ENCODE measurements at regions not wholly inside any gene's neighbourhood (a gene's known extent, or its start where the extent isn't known, plus 50 kb on each side); places are given as distances from the start of the nearest gene placed in this dataset.
"Not testable (repeated sequence)": the region's sequence is repeated elsewhere in the genome, so short reads cannot be mapped to it uniquely, and the experiment has no call there.

DNA sequence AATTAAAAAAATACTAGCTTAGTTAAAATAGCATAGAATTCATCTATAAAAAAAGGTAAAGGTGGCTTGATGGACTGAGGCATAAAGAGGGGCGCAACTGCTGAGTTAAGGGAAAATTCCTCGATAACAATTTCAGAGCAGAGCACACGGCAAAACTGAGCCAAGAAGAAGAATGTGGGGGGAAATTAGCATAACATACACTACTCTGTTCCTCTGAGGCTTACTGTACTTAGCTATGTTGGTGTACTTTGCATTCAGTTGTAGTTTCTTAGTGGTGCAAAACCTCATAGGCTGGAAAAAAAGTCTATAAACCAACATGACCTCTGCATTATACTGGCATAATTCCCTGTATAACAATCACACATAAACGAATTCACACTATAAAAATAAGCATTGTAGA, 357.9 kb upstream of the LRRC3B start:
- H3K4me3 ChIP-seq (ENCODE audit: low read length), result no peak overlapping the region
- no peak for TF ChIP-seq CTCF (conservative IDR thresholded peaks at IDR 0.05; ENCODE audit: low read depth, low read length)
- DNase-seq (ENCODE audit: low read depth), result no peak

DNA sequence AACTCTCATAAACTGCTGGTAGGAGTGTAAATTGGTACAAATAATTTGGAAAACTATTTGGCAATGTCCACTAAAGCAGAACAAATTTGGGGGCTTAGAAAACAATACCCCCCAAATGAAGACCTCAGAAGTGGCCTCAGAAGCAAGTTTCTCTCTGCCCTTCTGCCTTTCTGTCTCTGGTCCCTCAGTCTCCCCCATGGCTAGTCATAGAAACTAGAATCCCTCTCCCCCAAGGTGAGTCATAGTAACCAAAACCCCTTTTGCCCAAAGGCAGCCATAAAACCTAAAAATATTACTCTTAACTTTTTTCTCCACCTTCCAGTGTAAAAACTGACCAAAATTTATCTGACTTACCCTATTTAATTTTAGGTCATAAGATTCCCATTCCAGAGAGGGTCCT, 350.7 kb upstream of the LRRC3B start:
- H3K4me3 ChIP-seq (ENCODE audit: low read length), result no peak overlapping the region
- TF ChIP-seq CTCF (conservative IDR thresholded peaks at IDR 0.05; ENCODE audit: low read depth, low read length), result no peak
- no peak for DNase-seq (ENCODE audit: low read depth)

GRCh38 chr3:26273196-26273595, 349.4 kb upstream of the LRRC3B start:
- DNase-seq (ENCODE audit: low read depth), result no peak
- H3K4me3 ChIP-seq (ENCODE audit: low read length), result no peak overlapping the region
- TF ChIP-seq CTCF (conservative IDR thresholded peaks at IDR 0.05; ENCODE audit: low read depth, low read length), result no peak

- no peak overlapping the region for H3K4me3 ChIP-seq (ENCODE audit: low read length)
- DNase-seq (ENCODE audit: low read depth), result no peak
- no peak for TF ChIP-seq CTCF (conservative IDR thresholded peaks at IDR 0.05; ENCODE audit: low read depth, low read length)
Measured at GRCh38 chr3:26279091-26279490, 343.5 kb upstream of the LRRC3B start.

DNA sequence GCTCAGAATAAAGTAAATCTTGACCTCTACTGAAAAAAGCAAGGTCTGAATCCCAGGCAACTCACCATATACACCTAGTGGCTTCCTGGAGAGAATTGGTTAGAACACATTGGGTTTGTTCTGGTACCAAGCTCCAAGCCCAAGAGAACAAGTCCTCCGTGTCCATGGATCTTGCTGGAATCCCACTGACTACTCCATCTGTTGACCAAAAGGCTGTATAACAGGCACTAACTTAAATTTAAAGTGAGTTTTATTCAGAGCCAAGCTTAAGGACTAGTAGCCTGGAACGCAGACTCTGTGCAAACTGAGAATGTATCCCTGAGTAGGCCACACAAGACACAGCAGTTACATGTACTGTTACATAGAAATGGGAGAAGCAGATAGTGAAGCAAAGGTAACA, 342.1 kb upstream of the LRRC3B start:
- DNase-seq (ENCODE audit: low read depth), result no peak
- H3K4me3 ChIP-seq (ENCODE audit: low read length), result no peak overlapping the region
- no peak for TF ChIP-seq CTCF (conservative IDR thresholded peaks at IDR 0.05; ENCODE audit: low read depth, low read length)

DNA sequence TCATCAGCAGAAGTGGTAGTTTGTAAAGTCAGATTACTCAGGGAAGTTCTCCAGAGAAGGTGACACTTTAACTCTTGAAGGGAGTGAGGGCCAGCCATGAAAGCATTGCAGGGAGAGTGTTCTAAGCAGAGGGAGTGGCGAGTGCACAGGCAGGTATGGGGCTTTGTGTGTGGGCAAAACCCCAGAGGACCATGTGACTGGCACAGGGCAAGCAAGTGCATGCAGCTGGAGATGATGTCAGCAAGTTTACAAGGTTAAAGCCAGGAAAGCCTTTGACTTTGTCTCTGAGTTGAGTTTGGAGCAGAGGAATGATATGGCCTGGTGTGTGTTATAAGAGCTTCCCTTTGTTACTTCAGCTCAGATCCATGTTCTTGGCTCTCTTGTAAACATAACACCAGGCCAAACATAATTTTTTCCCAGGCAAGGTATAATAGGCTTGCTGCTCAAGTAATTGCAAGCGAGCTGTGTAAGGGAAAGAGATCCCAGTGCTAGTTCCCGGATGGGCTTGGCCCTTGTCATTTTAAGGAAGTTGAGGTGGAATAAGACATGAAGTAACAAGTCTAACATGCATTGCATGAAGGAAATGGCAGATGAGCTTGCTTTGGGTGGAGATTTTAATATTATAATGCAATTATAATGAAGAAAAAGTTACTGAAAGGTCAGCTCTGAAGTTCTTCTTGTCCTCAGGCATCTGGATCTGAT, 341.1 kb upstream of the LRRC3B start:
- no peak for TF ChIP-seq CTCF (conservative IDR thresholded peaks at IDR 0.05; ENCODE audit: low read depth, low read length)
- DNase-seq (ENCODE audit: low read depth), result no peak
- H3K4me3 ChIP-seq (ENCODE audit: low read length), result no peak overlapping the region

DNA sequence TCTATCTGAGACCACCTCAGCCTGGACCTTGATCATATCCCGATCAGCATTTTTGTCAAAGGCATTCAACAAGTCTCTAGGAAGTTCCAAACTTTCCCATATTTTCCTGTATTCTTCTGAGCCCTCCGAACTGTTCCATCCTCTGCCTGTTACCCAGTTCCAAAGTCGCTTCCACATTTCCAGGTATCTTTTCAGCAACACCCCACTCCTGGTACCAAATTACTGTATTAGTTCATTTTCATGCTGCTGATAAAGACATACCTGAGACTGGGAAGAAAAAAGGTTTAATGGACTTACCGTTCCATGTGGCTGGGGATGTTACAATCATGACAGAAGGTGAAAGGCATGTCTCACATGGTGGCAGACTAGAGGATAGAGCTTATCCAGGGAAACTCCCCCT, 338.1 kb upstream of the LRRC3B start:
- not testable (repeated sequence) for DNase-seq (ENCODE audit: low read depth); H3K4me3 ChIP-seq (ENCODE audit: low read length)

All from retinal pigment epithelial cell (primary cell).